ENCODE measurements at regions not wholly inside any gene's neighbourhood (a gene's known extent, or its start where the extent isn't known, plus 50 kb on each side); places are given as distances from the start of the nearest gene placed in this dataset.
"Not testable (repeated sequence)": the region's sequence is repeated elsewhere in the genome, so short reads cannot be mapped to it uniquely, and the experiment has no call there.

DNA sequence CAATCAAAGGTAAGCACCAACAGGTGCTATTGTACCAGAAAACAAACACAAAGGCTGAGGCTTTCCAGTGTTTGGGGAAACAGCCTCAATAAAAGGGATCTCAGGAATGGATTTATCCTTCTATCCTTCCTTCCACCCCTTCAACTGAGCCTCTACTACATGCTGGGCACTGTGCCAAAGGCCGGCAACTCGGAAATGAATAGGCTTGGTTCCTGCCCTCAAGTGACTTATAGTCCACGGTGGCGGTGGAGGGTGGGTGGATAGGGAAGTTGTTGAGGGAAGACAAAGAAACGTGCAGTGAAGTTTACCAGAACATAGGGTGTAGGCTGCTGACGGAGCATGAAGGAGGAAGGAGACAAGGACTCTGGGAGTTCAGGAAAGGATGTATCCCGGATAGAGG lies 73.4 kb upstream of the TAB2 start:
- no peak for DNase-seq

DNA sequence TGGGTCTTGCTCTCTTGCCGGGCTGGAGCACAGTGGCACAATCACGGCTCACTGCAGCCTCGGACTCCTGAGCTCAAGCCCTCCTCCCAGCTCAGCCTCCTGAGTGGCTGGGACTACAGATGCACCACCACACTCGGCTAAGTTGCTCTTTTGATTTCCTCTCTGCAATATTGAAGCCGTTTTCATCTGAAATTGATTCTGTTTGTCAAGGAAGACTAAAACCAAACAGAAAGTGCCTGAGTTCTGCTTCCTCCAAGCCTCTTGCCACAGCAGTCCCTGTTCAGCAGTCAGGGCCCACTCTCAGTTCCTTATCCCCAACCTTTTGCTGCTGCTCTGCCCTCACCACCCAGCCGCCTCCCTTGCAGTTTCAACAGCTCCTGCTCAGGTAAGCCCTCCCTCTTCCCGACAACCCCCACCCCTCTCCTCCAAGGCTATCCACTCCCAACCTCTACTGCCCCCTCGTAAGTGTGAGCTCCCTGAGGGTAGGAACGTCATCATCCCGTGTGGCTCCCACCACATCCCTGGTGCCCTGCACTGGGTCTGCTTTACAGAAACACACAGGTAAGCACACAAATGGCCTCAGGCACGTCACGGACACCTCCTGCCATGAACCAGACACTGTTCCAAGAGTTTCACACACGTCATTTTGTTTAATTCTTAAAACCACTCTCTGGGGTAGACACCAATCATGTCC lies 70.7 kb upstream of the TAB2 start:
- no peak for DNase-seq

DNA sequence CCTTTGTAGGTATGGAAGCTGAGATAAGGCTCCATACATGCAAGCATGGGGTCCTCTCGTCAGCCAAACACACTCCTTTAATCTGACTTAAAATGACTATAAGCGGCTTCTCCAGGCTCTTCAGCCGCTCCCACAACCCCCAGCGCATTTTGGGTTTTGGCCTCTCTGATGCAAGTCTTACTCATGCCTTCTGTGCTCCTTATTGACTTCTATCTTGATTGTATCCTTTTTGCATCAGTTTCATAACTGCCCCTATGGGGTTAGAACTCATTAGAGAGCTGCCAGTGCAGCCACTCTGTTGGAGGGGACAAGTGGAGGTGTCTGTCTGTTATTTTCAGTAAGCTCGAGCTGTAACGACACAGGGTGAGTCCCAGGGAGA lies 70.1 kb upstream of the TAB2 start:
- no peak for DNase-seq

DNA sequence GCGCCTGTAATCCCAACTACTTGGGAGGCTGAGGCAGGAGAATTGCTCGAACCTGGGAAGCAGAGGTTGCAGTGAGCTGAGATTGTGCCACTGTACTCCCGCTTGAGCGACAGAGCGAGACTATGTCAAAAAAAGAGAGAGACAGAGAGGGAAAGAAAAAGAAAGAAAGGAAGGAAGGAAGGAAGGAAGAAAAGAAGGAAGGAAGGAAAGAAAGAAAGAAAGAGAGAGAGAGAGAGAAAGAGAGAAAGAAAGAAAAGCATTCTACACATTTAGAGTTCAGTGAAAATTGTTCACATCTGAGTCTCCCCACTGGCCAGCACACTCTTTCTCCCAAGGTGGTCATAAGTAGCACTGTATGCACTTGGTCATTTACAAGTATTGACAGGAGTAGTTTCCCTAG lies 69.2 kb upstream of the TAB2 start:
- DNase-seq: not testable (repeated sequence)

DNA sequence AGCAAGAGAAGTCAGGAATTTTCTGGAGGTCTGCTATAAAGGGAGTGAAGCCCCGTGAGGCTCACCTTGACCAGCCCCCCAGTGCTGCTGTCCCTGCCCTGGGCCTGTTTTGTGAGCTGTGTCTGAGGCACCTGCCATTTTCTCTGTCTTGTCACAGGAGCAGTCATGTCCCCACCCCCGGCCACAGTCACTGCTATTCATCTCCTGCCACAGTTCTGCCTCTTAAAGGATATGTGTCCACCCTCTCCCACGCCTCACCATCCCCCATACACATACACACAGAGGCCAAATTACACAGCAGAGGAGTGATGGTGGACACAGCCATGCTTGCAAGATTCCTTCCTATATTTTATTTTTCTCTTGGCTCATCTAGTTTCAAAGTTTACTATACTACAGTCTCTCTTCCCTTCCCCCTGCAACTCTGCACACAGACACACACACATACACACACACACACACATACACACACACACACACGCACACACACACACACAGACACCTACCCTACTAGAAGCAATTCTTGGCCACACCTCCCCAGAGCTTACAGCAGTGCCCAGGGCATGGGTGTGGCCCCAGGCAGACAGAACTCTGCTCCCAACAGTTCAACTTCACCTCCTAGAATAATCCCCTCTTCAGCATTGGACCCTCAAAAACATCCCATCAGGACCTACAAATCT lies 68.7 kb upstream of the TAB2 start:
- DNase-seq: no peak

DNA sequence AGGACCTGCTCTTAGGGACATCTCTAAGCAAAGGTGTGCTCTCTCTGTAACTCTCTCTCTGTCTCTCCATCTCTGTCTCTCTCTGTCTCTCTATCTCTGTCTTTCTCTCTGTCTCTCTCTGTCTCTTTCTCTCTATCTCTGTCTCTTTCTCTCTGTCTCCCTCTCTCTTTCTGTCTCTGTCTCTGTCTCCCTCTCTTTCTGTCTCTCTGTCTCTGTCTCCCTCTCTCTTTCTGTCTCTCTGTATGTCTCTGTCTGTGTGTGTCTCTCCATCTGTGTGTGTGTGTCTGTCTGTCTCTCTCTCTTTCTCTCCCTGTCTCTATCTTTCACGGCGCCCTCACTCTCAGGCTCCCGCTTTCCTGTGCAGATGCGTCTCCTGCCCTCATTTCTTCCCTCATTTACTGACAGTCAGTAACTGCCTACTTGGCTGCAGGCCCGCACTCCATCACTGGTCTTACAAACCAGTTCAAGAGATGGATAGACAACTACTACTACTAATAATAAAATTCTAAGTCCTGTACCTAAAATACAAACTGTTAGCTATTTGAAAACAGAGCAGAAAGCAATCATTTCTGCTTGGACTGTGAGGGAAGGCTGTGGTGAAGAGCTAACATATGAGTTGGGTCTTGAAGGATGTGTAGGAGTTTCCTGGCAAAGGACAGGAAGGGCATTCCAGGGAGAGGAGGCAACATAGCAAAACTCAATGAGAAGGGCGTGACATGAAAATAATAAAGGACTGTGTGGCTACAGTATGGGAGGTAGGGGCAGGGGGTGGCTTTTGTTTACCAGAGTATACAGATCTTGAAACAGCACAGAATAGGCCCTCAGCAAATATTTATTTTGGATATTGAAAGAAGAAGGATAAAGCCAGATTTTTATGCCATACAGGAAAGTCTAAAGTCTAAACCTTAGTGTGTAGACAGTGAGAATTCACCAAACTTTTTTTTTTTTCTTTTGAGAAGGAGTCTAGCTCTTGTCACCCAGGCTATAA lies 67.8 kb upstream of the TAB2 start:
- no peak for DNase-seq

DNA sequence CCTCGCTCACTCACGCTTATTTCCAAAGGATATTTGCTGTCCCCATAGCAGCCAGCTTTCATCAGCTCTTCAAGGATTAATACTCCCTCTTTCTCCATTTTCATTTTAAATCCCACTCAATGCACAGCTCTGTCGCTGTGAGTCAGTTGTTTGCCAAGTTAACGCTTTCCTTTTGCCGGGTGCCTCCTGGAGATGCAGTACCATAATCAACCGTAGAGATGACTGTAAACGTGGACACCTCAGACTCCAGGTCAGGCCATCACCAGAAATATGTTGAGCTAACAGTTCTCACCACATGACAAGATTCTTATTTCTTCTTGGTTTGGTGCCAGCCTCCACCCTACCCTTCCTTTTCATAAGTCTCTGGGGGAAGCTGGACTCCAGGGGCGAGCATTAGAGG lies 66.6 kb upstream of the TAB2 start:
- no peak for DNase-seq

DNA sequence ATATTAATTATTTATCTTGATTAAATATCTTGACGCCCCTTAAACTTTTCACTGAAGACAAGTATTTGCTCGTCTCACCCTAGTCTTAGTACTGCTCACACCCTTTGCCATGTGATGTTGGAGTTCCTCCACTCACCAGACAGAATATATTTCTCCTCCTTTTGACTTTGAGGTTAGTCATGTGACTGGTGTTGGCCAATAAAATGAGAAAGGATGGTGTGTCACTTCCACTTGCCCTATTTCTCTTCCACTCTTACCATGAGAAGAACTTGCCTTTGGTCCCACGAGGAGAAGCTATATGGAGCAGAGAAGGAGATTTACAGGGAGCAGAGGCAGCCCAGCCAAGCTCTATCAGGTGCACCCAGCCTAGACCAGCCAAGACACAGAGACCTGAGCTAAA lies 64.9 kb upstream of the TAB2 start:
- DNase-seq: no peak

DNA sequence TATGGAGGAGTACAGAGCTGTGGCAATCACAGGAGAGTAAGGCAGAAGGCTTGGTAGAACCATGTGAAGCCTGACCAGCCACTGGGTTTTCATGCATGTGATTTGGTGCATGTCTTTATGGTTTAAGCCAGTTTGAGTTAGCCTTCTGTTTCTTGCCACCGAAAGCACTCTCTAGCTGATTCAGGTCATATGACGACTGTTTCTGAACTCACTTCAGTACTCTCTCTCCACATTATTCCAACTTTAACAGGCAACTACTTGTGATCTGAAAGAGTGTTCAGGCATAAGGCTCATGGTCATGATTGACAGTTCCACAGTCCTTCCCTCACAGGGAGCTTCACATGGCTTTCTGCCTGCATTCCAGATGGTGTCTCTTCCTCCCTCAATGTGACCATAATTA lies 63.3 kb upstream of the TAB2 start:
- DNase-seq: no peak

DNA sequence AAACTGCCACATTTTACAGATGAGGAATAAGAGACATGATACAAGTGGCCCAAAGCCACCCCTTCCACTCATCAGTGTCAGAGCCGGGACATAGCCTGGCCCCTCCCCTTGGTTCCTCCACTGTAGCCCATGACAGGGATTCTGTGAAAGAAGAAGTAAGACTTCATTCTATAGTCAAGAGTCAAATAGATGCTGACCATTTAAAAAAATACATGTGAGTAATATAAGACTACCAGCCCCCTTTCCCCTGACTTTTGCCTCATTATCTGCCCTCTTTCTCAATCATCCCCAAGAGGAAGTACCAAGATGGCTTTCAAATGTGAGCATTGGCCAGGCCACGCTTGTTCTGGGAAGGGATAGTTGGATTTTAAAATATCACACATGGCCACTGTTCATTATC lies 57.8 kb upstream of the TAB2 start:
- DNase-seq: no peak

DNA sequence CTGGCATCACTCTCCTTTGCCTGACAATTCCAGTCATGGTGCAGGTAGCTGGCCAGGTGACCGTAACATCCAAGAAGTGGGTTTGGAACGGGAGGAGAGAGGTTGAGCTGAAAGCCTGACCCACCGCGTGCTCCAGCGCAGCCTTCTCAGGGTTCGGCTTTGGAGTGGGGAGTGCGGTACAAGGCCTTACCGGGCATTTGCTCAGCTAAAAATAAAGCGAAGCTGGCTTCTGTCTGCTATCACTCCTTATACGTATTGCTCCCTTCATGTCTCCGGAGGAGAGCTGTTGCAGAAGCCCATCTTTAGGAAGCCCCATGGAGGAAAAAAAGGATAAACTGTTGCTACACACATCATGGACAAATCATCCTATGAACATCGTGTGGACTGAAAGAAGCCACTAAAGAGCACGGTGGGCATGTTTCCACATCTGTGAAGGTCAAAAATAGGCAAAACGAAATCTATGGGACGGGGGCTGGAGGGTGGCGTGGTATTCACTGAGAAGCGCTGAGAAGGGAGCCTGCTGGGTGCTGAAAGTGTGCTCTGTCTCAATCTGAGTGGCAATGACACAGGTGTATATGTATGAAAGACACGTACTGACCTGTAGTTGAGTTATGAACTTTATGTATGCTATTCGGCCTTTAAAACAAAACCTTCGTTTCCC lies 57.2 kb upstream of the TAB2 start:
- DNase-seq: no peak

DNA sequence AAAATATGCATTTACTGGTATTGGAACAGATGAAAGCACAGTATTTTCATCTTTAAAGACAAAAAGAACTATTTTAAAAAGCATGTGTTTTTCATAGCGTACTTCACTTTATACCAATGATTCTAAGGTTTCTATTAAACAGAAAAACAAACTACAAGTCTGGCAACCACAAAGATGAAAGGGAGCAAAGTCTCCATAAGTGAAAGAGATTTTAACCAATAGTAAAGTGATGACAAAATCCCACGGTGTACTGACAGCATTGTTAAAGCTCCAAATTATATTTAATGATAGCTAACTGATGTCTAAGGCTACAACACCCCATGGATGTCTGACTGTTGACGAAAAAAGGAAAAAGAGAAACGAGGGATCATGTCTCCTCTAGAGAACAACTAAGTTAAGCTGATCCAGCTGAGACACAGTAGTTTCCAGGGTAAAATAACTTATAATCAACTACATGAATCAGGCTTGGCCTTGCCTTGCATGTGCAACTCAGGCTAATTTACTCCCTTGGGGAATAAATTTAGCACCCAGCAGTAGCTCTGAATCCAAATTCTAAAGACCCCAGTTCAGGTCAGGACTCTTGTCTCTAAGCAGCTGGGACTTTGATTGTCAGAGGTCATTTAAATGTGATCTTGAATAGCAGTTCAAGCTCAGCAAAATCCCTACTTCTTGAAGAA lies 56.0 kb upstream of the TAB2 start:
- no peak for DNase-seq

DNA sequence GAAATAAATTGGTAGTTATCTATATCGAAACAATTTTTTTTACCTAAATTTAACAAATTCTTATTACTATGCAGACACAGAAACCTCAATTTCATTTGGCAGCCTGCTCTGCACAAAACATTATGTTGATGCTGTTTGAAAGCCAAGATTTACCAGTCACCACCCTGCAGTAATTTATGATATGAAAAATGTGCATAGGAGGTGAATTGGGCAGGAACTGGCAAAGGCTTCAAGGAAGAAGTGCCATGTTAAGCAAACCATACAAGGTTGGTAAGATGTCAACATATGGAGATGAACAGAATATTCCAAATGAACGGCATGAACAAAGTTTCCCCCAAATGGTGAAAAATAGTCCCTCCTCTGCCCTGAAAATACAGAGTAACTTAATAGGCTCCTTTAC lies 54.2 kb upstream of the TAB2 start:
- DNase-seq: no peak

DNA sequence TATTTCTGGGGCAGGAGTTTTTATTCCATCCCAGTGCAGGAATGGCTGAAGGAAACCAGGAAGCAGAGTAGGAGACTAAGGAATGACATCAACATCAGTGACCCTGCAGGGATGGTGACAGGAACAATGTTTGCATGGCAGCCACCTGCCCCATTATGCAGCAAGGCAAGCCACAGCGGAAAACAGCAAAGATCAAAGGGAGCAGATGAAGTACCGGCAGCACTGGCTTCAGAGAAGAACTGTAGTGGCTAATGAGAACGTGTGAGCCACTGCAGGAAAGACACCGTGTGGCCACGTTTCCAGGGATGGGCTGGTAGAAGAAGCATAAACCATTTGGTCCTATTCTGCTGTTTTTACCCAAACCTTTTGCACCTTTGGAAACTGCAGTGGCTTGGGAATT lies 52.9 kb upstream of the TAB2 start:
- DNase-seq: no peak

DNA sequence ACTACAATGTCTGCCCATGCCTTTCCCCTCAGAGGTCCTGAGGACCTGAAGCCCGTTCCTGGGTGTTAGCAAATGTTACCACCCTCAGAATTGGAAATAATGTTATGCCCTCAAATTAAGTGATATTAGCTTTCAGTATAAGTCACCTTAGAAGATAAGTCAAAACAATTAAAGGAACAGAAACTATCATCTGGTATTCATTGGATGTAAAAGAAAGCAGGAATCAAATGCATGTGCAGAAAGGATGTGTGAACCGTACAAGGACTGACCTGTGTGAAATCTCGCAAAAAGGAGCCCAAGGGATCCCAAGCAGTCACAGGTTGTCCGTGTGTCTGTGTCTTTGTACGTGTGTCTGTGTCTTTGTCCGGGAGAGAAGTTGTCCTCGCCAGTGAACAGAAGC lies 51.6 kb upstream of the TAB2 start:
- no peak for DNase-seq

DNA sequence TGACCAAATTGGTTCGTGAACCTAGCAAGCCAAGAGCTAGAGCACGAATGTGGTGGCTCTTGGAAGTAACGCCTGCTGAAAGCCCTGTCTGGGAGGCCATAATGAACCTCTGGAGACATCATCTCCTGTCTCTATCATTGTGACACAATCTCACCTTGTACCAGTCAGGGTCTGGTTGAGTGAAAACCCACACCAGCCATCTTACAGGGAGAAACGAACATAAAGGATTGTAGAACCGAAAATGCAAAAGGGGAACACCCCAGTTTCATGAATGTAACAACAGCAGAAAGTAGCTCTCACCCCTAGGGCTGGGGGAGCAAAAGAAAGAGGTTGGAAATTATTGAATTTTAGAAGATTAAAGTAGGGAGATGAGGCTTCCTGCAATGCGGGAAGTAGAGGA lies 50.9 kb upstream of the TAB2 start:
- DNase-seq: no peak

DNA sequence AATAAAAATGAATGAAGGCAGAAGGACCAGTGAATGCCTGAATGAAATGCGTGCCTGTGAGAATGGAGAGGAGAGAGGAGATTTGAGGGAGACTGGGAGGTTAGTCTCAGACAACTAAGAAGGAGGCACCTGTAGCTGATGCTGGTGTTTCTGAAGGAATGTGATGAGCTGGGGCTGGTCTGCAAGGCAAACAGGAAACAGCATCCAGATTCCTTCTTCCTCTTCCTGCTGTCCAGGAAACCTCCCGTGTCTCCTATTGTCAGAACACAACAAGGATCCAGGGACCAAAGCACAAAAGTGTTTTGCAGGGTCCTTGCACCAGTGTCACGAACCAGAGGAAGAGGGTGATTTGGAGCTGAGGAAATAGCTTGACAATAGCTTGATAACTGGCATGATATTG lies 50.4 kb upstream of the TAB2 start:
- no peak for DNase-seq

DNA sequence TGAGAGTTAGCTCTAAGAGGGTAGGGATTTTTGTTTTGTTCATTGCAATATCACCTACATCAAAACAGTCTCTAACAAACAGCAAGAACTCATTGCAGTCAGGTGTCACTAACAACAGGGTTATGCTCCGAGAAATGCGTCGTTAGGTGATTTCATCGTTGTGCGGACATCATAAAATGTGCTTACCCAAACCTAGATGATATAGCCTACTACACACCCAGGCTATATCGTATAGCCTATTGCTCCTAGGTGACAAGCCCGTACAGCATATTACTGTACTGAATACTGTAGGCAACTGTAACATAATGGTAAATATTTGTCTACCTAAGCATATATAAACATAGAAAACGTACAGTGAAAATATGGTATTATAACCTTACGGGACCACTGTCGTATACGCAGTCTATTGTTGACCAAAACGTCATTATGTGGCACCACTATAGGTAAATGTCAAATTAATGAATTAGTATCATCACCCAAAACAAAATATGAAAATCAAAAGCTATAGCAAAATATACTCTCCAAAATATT lies 49.9 kb upstream of the TAB2 start:
- DNase-seq: no peak
